Islet precursor cell (in vitro differentiated cells): ENCODE measurements at regions not wholly inside any gene's neighbourhood (a gene's known extent, or its start where the extent isn't known, plus 50 kb on each side); places are given as distances from the start of the nearest gene placed in this dataset.
"Not testable (repeated sequence)": the region's sequence is repeated elsewhere in the genome, so short reads cannot be mapped to it uniquely, and the experiment has no call there.

Source experiments
- DNase-seq: peaks from one replicate; pipeline ENCODE4 v3.0.0-alpha.2; 2018

GRCh38 chr10:100664316-100665149 lies 80.8 kb upstream of the PAX2 start:
- no peak for DNase-seq

- not testable (repeated sequence) for DNase-seq
Measured at GRCh38 chr10:100666634-100667033, 78.7 kb upstream of the PAX2 start.

- DNase-seq, result no peak
Measured at GRCh38 chr10:100669616-100670015, 75.8 kb upstream of the PAX2 start.

- DNase-seq, result no peak
Measured at GRCh38 chr10:100670368-100670767, 75.0 kb upstream of the PAX2 start.

GRCh38 chr10:100670828-100671479 lies 74.4 kb upstream of the PAX2 start:
- peak; percentile 70 for DNase-seq

- DNase-seq, result no peak
Measured at GRCh38 chr10:100672199-100672598, 73.2 kb upstream of the PAX2 start.

GRCh38 chr10:100677290-100677945 lies 68.0 kb upstream of the PAX2 start:
- DNase-seq, result no peak

GRCh38 chr10:100679327-100679726 lies 66.1 kb upstream of the PAX2 start:
- no peak for DNase-seq

GRCh38 chr10:100683004-100683403 lies 62.4 kb upstream of the PAX2 start:
- DNase-seq, result no peak

- no peak for DNase-seq
Measured at GRCh38 chr10:100683545-100684300, 61.7 kb upstream of the PAX2 start.

GRCh38 chr10:100684688-100685235 lies 60.6 kb upstream of the PAX2 start:
- no peak for DNase-seq

GRCh38 chr10:100685331-100685730 lies 60.1 kb upstream of the PAX2 start:
- no peak for DNase-seq

GRCh38 chr10:100687143-100688003 lies 58.0 kb upstream of the PAX2 start:
- no peak for DNase-seq

GRCh38 chr10:100688201-100688600 lies 57.2 kb upstream of the PAX2 start:
- no peak for DNase-seq

GRCh38 chr10:100693821-100694220 lies 51.6 kb upstream of the PAX2 start:
- no peak for DNase-seq
